Jurkat, Clone E6-1 (cell line): ENCODE measurements at regions not wholly inside any gene's neighbourhood (a gene's known extent, or its start where the extent isn't known, plus 50 kb on each side); places are given as distances from the start of the nearest gene placed in this dataset.

Experiments
- DNase-seq: peaks from one replicate; pipeline ENCODE4 v3.0.0-alpha.2; 2011; ENCODE audit warnings: low read depth, low spot score
- H3K4me3 ChIP-seq: 2 replicates; pipeline ENCODE4 v1.5.1; 2011; ENCODE audit warnings: mild to moderate bottlenecking, low read length, control low read depth, moderate library complexity

DNA sequence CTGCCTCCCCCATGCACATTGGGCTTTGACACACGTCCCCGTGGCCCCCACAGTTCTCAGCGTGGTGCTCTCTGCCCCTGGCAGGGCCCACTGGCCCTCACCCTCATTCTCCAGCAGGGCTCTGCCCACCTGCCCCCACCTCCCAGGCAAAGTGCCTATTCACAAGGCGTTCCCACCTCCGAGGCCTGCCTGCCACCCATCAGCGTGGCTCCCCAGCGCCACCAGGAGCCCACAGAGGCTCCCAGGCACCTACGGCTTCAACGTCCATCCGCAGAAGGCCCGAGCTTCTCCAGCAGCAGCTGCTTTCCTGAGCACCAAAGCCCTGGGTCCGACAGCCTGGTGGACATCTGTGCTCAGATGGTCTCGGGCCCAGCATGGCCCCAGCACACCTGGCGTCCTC, 211.8 kb upstream of the PPP2R2D start:
- H3K4me3 ChIP-seq: no peak overlapping the region
- DNase-seq: no peak

DNA sequence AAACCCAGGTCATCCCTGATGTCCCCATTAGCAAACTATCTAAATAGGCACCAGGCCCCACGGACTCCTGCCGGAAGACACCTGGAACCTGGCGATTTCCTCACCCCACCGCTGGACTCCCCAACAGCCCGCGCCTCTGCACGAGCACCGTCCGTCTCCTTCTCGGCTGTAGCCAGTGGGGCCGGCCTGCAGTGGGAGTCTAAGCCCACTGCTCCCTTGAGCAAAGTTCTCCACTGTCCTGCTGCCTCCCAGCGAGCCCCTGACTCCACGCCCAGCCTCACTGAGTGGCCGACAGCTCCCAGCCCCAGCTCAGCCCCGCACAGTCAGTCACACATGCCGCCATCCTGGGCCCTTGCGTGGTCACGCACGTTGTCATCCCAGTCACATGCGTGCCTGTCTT, 211.3 kb upstream of the PPP2R2D start:
- no peak overlapping the region for H3K4me3 ChIP-seq
- DNase-seq: no peak

DNA sequence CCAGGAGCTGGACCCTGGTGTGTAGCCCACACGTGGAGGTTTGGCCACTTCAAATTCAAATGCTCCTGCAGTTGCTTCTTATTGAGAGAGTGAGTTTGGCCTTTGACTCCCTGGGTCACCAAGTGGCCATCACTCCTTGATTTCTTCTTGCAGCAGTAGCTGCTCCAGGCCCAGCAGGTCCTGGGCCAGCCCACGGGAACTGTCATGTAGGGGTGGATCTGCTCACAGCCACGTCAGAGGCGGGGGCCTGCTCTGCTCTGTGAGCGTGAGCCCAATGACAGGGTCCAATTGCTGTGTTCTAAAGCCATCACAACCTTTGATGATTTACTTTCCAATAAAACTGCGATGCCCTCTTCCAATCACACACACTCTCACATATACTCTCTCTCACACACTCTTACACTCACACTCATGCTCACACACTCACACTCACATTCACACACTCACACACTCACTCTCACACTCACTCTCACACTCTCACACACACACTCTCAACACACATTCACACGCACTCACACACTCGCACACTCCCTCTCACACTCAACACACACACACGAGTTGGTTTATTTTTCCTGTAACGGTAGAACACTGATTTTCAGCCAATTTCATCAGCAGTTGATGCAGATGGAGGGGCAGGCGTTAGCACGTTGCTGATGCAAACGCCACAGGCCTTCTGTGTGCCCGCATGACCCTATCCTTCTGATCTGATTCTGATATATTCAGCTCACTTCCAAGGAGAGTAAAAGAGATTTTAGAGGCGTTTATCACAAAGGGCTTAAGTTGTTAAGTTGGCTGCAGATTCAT, 210.7 kb upstream of the PPP2R2D start:
- H3K4me3 ChIP-seq: no peak overlapping the region
- no peak for DNase-seq

GRCh38 chr10:131690805-131691239, 210.0 kb upstream of the PPP2R2D start:
- no peak for DNase-seq
- no peak overlapping the region for H3K4me3 ChIP-seq

- DNase-seq: no peak
- H3K4me3 ChIP-seq: no peak overlapping the region
Observed at GRCh38 chr10:131691481-131692090, 209.2 kb upstream of the PPP2R2D start.

DNA sequence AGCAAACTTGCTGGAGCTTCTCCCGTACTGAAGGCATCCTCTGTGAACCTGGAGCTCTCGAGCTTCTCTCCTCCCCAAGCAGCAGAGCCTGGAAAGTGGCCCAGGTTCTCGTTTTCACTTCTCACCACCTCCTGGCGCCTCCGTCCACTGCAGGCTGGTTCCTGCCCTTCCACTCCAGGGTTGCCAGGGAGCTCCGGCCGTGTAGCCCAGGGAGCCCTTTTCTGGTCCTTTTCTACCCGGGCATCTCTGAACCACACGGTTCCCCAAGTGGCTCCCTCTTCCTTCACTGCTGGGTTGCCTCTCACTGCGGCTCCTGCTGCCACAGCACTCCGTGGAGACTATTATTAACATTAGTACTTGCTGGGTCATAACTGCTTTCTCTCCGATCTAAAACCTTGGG, 208.6 kb upstream of the PPP2R2D start:
- no peak for DNase-seq
- H3K4me3 ChIP-seq: no peak overlapping the region

DNA sequence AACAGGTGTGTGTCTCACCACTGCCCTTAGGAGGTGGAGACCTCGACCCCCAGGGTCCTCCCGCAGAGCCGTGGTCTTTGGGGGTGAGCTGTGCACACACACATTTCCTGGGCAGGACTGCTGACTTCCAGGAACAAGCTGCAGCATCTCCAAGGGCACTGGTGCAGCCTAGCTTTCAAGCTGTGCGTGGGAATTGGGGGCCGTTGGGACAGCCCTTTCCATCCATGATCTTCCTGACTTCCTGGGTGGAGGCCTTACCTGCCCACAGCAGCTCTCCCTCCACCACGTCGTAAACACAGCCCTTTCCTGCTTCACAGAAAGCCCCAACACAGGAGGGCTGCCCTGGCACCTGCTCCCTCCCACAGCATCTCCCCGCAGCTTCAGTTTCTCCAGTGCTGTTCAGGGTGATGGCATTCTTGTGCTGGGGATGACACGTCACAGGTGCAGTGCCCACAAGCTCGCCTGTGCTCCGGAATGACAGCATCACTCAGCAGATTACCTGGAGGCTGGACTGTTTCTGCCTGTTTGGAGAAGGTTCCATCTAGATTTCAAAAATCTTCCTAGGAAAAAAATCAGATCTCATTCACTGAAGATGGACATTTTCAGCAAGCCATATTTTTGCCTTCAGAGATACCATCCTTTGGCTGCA, 208.0 kb upstream of the PPP2R2D start:
- H3K4me3 ChIP-seq: no peak overlapping the region
- DNase-seq: no peak

DNA sequence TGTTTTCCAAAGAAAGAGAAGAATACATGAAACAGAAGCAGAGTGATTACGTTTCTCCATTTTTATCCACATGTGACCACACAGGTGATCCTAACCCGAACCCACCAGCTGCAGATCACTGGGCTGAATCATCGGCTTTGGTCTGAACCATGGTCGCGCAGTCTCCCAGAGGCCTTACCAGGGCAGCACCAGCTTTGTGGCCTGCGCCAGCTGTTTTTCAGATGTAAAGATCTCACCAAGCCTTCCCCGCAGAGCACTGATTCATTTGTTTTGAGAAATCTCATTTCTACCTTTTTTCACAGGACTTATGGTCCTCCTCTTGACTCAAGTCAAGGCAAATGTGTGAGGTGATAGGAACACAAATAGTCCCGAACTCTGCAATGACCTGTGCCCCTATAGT, 207.0 kb upstream of the PPP2R2D start:
- no peak overlapping the region for H3K4me3 ChIP-seq
- DNase-seq: no peak

GRCh38 chr10:131694168-131694780, 206.5 kb upstream of the PPP2R2D start:
- DNase-seq: no peak

GRCh38 chr10:131694781-131695495, 205.9 kb upstream of the PPP2R2D start:
- DNase-seq: no peak
- no peak overlapping the region for H3K4me3 ChIP-seq

More at GRCh38 chr10:131694168-131694780, 206.5 kb upstream of the PPP2R2D start:
- no peak overlapping the region for H3K4me3 ChIP-seq

DNA sequence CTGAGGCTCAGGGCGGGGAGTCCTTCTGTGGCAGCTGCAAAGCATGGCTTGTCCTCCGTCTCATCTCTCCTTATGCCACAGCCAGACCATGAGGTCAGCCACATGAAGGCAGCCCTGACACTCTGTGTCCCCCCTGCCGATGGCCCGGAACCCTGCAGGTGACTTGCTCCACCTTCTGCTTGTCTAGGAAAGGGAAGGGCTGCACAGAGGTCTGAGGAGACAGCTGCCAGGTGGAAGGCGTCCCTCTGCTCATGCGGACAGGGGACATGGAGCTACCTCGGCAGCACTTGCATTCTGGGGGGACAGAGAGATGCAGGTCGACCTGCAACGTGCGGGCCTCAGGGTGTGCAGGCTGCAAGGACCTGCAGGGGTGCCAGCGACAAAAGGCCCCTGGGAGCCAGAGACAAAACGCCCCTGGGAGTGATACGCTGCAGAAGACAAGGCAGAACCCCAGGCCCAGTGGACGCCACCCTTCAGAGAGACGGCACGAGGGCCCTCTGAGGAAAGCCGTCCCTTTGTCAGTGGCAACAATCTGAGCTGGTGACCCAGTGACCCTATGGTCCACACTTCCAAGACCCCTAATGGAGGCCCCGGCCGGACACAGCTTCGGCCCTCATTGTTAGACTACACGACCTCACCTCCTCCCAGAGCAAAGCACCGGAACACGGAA, 205.2 kb upstream of the PPP2R2D start:
- no peak for DNase-seq
- no peak overlapping the region for H3K4me3 ChIP-seq

GRCh38 chr10:131697476-131698128, 203.2 kb upstream of the PPP2R2D start:
- DNase-seq: no peak
- H3K4me3 ChIP-seq: no peak overlapping the region

- no peak for DNase-seq
- H3K4me3 ChIP-seq: no peak overlapping the region
Observed at GRCh38 chr10:131698232-131698631, 202.6 kb upstream of the PPP2R2D start.

DNA sequence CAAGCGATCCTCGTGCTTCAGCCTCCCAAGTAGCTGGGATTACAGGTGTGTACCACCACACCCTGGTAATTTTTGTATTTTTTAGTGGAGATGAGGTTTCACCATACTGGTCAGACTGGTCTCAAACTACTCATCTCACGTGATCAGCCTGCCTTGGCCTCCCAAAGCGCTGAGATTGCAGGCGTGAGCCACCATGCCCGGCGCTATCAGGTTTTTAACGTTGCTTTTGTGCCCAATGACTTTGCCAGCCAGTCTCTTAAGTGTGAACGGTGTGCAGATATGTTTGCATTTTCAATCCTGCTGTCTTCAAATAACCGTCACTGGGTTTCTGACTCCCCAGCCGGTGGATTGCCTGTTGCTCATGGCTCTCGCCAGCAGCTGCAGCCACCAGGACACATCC, 201.8 kb upstream of the PPP2R2D start:
- DNase-seq: no peak
- no peak overlapping the region for H3K4me3 ChIP-seq

DNA sequence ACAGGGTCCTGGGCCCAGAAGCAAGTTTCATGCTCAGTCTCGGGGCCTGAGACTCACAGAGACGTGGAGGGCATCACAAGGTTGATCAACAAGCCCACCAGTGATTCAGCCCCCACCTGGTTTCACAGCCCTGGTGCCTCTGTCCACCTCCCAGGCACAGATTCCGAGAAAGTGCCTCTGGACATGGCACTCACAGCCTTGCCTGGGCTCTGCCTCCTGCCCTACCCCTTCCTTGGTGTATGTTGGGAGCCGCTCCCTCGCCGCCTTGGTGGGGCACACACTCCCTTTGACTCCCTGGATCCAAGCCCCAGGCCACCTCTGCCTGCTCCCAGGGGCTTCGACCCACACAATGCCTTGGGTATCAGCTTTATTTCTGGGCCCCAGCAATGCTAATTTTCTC, 200.8 kb upstream of the PPP2R2D start:
- no peak for DNase-seq
- no peak overlapping the region for H3K4me3 ChIP-seq

GRCh38 chr10:131700506-131700905, 200.3 kb upstream of the PPP2R2D start:
- no peak overlapping the region for H3K4me3 ChIP-seq
- no peak for DNase-seq

DNA sequence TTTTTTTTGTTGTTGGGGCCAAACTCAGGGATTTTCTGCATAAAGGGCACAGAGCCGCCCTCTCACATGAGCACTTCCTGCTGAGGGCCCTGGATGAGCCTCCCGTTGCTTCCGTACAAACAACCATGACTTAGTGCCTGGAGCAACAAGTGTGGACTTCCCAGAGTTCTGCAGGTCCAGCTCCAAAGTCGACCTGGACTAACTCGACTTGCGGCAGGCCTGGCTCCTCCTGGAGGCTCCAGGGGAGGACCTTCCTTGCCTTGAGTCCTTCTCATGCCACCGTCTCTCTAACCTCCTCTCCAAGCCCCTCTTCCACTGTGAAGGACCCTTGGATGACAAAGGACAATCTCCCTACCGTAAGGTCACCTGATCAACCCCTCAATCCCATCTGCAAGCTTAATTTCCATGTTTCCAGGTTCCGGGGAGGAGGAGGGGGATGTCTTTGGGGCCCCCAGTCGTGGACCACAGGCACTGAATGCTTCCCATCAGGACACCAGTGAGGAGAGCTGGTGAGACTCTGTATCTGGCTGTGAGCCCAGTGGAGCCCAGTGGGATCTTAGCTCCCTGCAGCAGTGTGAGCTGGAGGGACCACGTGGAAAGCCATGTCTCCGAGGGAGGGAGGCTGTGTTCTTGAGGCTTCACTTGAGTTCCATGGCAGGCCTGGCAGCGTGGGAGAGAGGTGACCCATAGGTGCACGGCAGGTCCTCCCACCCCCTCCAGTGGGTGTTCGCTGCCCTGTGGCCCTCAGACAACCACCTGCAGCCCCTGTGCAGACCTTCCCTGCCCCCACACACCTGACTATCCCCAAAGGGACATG, 199.5 kb upstream of the PPP2R2D start:
- H3K4me3 ChIP-seq: no peak overlapping the region
- DNase-seq: no peak
